RWPE2 (cell line): ENCODE measurements at regions not wholly inside any gene's neighbourhood (a gene's known extent, or its start where the extent isn't known, plus 50 kb on each side); places are given as distances from the start of the nearest gene placed in this dataset.

ENCODE experiments used
- ATAC-seq: fragments of 200-7000 bp; cut with Tn5 transposase; 3 replicates; pipeline ENCODE4 v1.9.1; 2021; ENCODE audit warnings: low read depth
- DNase-seq: peaks from one replicate; pipeline ENCODE4 v3.0.0-alpha.2; 2020; ENCODE audit warnings: low spot score
- H3K27ac ChIP-seq: fragments of 450-650 bp; 2 replicates; pipeline ENCODE4 v1.5.1; 2017; ENCODE audit warnings: mild to moderate bottlenecking; ENCODE audit not compliant: poor library complexity, severe bottlenecking
- H3K27me3 ChIP-seq: fragments of 250-450 bp; sonication (Bioruptor Pico); 2 replicates; pipeline ENCODE4 v1.5.1; 2021; ENCODE audit warnings: mild to moderate bottlenecking, moderate library complexity; ENCODE audit not compliant: insufficient read depth, poor library complexity, severe bottlenecking
- H3K36me3 ChIP-seq: fragments of 250-450 bp; sonication (Bioruptor Pico); 2 replicates; pipeline ENCODE4 v1.5.1; 2020; ENCODE audit warnings: low read depth, mild to moderate bottlenecking, moderate library complexity
- H3K4me1 ChIP-seq: fragments of 250-450 bp; sonication (Bioruptor Pico); 2 replicates; pipeline ENCODE4 v1.5.1; 2021; ENCODE audit warnings: mild to moderate bottlenecking, moderate library complexity; ENCODE audit not compliant: insufficient read depth, poor library complexity, severe bottlenecking
- H3K4me3 ChIP-seq: fragments of 250-450 bp; sonication (Bioruptor Pico); 2 replicates; pipeline ENCODE4 v1.5.1; 2021; ENCODE audit warnings: mild to moderate bottlenecking, moderate library complexity; ENCODE audit not compliant: severe bottlenecking
- H3K9me3 ChIP-seq: fragments of 250-450 bp; sonication (Bioruptor Pico); 2 replicates; pipeline ENCODE4 v1.5.1; 2021; ENCODE audit warnings: mild to moderate bottlenecking, moderate library complexity; ENCODE audit not compliant: severe bottlenecking
- TF ChIP-seq, protein P1 (sequence below): fragments of 450-650 bp; IDR thresholded peaks from one replicate; pipeline ENCODE4 v1.5.1; 2017; ENCODE audit warnings: mild to moderate bottlenecking, moderate library complexity; ENCODE audit not compliant: poor library complexity, severe bottlenecking

- DNase-seq (no peak), ATAC-seq (no peak)
- Histone ChIP-seq H3K4me1 (no peaks in the 10 kb centered on the region), H3K4me3 (no peak overlapping the region), H3K27me3 (no peaks in the 10 kb centered on the region), H3K27ac (no peak overlapping the region), H3K9me3 (no peaks in the 10 kb centered on the region), H3K36me3 (no peaks in the 10 kb centered on the region)
- TF ChIP-seq, protein P1, sequence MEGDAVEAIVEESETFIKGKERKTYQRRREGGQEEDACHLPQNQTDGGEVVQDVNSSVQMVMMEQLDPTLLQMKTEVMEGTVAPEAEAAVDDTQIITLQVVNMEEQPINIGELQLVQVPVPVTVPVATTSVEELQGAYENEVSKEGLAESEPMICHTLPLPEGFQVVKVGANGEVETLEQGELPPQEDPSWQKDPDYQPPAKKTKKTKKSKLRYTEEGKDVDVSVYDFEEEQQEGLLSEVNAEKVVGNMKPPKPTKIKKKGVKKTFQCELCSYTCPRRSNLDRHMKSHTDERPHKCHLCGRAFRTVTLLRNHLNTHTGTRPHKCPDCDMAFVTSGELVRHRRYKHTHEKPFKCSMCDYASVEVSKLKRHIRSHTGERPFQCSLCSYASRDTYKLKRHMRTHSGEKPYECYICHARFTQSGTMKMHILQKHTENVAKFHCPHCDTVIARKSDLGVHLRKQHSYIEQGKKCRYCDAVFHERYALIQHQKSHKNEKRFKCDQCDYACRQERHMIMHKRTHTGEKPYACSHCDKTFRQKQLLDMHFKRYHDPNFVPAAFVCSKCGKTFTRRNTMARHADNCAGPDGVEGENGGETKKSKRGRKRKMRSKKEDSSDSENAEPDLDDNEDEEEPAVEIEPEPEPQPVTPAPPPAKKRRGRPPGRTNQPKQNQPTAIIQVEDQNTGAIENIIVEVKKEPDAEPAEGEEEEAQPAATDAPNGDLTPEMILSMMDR = no peak
Observed at GRCh38 chr9:109956717-109957440, 176.9 kb downstream of the PALM2AKAP2 start.

DNA sequence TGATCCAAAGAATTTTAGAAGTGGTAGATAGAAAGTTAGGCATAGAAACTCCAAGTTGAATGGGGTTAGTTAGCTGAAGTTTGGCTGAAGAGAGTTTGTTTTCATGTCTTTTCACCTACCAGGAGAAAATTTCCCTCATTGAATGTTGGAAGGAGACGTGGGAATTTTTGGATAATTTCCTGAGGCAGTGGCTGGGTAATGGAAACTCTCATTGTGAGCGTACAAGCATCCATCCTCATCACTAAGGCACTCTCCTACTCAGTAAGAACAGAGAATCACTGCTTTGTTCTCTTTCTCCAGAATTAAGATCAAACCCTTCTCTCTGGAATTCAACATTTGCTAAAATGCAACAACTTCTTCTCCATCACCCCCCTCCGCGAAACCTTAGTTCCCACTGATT, 179.7 kb downstream of the PALM2AKAP2 start:
- no peak for DNase-seq
- Histone ChIP-seq H3K27ac (no peak overlapping the region), H3K4me3 (no peak overlapping the region), H3K9me3 (no peaks in the 10 kb centered on the region), H3K27me3 (no peaks in the 10 kb centered on the region), H3K4me1 (no peaks in the 10 kb centered on the region), H3K36me3 (no peaks in the 10 kb centered on the region)
- no peak for ATAC-seq
- TF ChIP-seq, protein P1 = no peak

DNA sequence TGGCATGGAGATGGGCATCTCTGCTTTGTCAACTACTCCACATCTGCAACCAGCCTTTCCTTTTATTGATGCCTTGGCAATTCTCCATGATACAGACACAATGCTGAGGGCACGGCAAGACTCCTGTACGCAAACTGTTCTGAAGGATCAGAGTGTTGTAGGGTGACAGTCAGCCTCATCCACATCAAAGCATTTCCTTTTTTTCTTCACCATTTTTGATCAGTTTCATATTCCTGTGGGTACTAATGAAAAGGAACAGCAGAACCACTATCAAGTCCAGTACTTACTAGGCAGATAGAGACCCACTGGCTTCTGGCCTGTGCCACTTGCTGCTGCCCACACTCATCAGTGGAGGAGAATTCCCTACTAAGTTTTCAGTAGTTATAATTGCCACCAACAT, 181.6 kb downstream of the PALM2AKAP2 start:
- Histone ChIP-seq H3K36me3 (no peaks in the 10 kb centered on the region), H3K9me3 (no peaks in the 10 kb centered on the region), H3K27ac (no peak overlapping the region), H3K4me1 (no peaks in the 10 kb centered on the region), H3K4me3 (no peak overlapping the region), H3K27me3 (no peaks in the 10 kb centered on the region)
- ATAC-seq = no peak
- no peak for DNase-seq
- TF ChIP-seq, protein P1 = no peak

DNA sequence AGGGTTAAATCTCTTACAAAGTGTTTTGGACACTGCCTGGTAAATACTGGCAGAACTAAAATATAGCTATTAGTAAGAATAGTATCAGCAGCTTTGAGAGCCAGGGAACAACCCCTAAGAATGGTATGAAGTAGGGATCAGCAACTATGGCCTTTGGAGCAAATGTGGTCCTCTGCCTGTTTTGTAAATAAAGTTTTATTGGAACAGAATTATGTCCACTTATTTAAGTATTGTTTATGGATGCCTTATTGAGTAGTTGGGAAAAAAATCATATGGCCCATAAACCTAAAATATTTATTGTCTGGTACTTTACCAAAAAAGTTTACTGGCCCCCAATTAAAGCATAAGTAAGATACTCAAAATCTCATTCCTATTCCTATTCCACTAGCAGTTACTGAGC, 182.2 kb downstream of the PALM2AKAP2 start:
- H3K4me3 ChIP-seq = no peak overlapping the region
- H3K36me3 ChIP-seq = no peaks in the 10 kb centered on the region
- no peak overlapping the region for H3K27ac ChIP-seq
- ATAC-seq (no peak), DNase-seq (no peak)
- H3K4me1 ChIP-seq = no peaks in the 10 kb centered on the region
- TF ChIP-seq, protein P1 = no peak
- no peaks in the 10 kb centered on the region for H3K27me3 ChIP-seq
- no peaks in the 10 kb centered on the region for H3K9me3 ChIP-seq

GRCh38 chr9:109963079-109963478, 183.1 kb downstream of the PALM2AKAP2 start:
- no peak for ATAC-seq
- H3K36me3 ChIP-seq = no peaks in the 10 kb centered on the region
- H3K4me1 ChIP-seq = no peaks in the 10 kb centered on the region

More at GRCh38 chr9:109963079-109963478, 183.1 kb downstream of the PALM2AKAP2 start:
- no peak for DNase-seq
- Histone ChIP-seq H3K4me3 (no peak overlapping the region), H3K27me3 (no peaks in the 10 kb centered on the region), H3K27ac (no peak overlapping the region), H3K9me3 (no peaks in the 10 kb centered on the region)
- TF ChIP-seq, protein P1 = no peak
